ENCODE measurements at regions not wholly inside any gene's neighbourhood (a gene's known extent, or its start where the extent isn't known, plus 50 kb on each side); places are given as distances from the start of the nearest gene placed in this dataset.
A peak's percentile ranks its signal among the peaks of the same experiment; 100 is the strongest.
"Not testable (repeated sequence)": the region's sequence is repeated elsewhere in the genome, so short reads cannot be mapped to it uniquely, and the experiment has no call there.

GRCh38 chr13:26476111-26476781, 81.2 kb upstream of the WASF3 start:
- peak overlapping the region in 1 of 2 donors; percentile 69 for H3K4me3 Mint-ChIP-seq
- no peaks in the 10 kb centered on the region for H3K9me3 Mint-ChIP-seq
- no peak for DNase-seq
- peaks cover 18% of the 10 kb centered on the region for H3K4me1 Mint-ChIP-seq
- ATAC-seq, result no peak
- H3K27ac Mint-ChIP-seq, result peak overlapping the region in 1 of 2 donors; percentile 35
- peaks cover 7% of the 10 kb centered on the region for H3K27me3 Mint-ChIP-seq

- DNase-seq (no peak), ATAC-seq (no peak)
- Mint-ChIP-seq H3K4me3 (peak overlapping the region in 1 of 2 donors; percentile 69), H3K27me3 (peaks cover 2% of the 10 kb centered on the region), H3K9me3 (no peaks in the 10 kb centered on the region), H3K4me1 (peaks cover 18% of the 10 kb centered on the region), H3K27ac (peak overlapping the region in 1 of 2 donors; percentile 15)
Measured at GRCh38 chr13:26476782-26477142, 80.7 kb upstream of the WASF3 start.

- Mint-ChIP-seq H3K27ac (no peak overlapping the region), H3K27me3 (no peaks in the 10 kb centered on the region)
Measured at GRCh38 chr13:26477681-26478080, 79.8 kb upstream of the WASF3 start.

GRCh38 chr13:26480246-26480855, 77.1 kb upstream of the WASF3 start:
- Mint-ChIP-seq H3K27me3 (no peaks in the 10 kb centered on the region), H3K9me3 (no peaks in the 10 kb centered on the region), H3K4me3 (no peak overlapping the region), H3K4me1 (peaks cover 22% of the 10 kb centered on the region), H3K27ac (no peak overlapping the region)
- DNase-seq (no peak), ATAC-seq (no peak)

More at GRCh38 chr13:26477681-26478080, 79.8 kb upstream of the WASF3 start:
- DNase-seq, result no peak
- H3K9me3 Mint-ChIP-seq, result no peaks in the 10 kb centered on the region
- no peak for ATAC-seq
- H3K4me1 Mint-ChIP-seq, result peaks cover 18% of the 10 kb centered on the region
- H3K4me3 Mint-ChIP-seq, result no peak overlapping the region

GRCh38 chr13:26482451-26483197, 74.9 kb upstream of the WASF3 start:
- no peaks in the 10 kb centered on the region for H3K9me3 Mint-ChIP-seq
- peak; percentile 61 to 67 for DNase-seq
- H3K27ac Mint-ChIP-seq, result no peak overlapping the region
- H3K27me3 Mint-ChIP-seq, result no peaks in the 10 kb centered on the region
- H3K4me3 Mint-ChIP-seq, result no peak overlapping the region
- H3K4me1 Mint-ChIP-seq, result peaks cover 5% of the 10 kb centered on the region
- peak; percentile 97 for ATAC-seq

- H3K4me3 Mint-ChIP-seq, result no peak overlapping the region
- peak overlapping the region in 1 of 2 donors; percentile 23 for H3K27ac Mint-ChIP-seq
- no peaks in the 10 kb centered on the region for H3K9me3 Mint-ChIP-seq
- no peak for DNase-seq
- H3K27me3 Mint-ChIP-seq, result no peaks in the 10 kb centered on the region
- ATAC-seq, result no peak
- H3K4me1 Mint-ChIP-seq, result peaks cover 5% of the 10 kb centered on the region
Measured at GRCh38 chr13:26483546-26483945, 73.9 kb upstream of the WASF3 start.

- Mint-ChIP-seq H3K27me3 (no peaks in the 10 kb centered on the region), H3K4me1 (peaks cover 5% of the 10 kb centered on the region)
- no peak for ATAC-seq
Measured at GRCh38 chr13:26484196-26484595, 73.3 kb upstream of the WASF3 start.

GRCh38 chr13:26485288-26485687, 72.2 kb upstream of the WASF3 start:
- DNase-seq (no peak), ATAC-seq (no peak)
- Mint-ChIP-seq H3K4me3 (no peak overlapping the region), H3K9me3 (no peaks in the 10 kb centered on the region), H3K4me1 (peaks cover 5% of the 10 kb centered on the region), H3K27me3 (peaks cover 6% of the 10 kb centered on the region), H3K27ac (no peak overlapping the region)

More at GRCh38 chr13:26484196-26484595, 73.3 kb upstream of the WASF3 start:
- no peak for DNase-seq
- Mint-ChIP-seq H3K4me3 (no peak overlapping the region), H3K27ac (no peak overlapping the region), H3K9me3 (no peaks in the 10 kb centered on the region)

- peaks cover 5% of the 10 kb centered on the region for H3K4me1 Mint-ChIP-seq
- DNase-seq, result no peak
- no peak overlapping the region for H3K4me3 Mint-ChIP-seq
- H3K27me3 Mint-ChIP-seq, result peaks cover 11% of the 10 kb centered on the region
- H3K9me3 Mint-ChIP-seq, result no peaks in the 10 kb centered on the region
- H3K27ac Mint-ChIP-seq, result no peak overlapping the region
- no peak for ATAC-seq
Measured at GRCh38 chr13:26485786-26486185, 71.7 kb upstream of the WASF3 start.

- ATAC-seq (no peak), DNase-seq (no peak)
- peaks cover 5% of the 10 kb centered on the region for H3K4me1 Mint-ChIP-seq
- H3K9me3 Mint-ChIP-seq, result no peaks in the 10 kb centered on the region
- H3K27ac Mint-ChIP-seq, result no peak overlapping the region
- no peak overlapping the region for H3K4me3 Mint-ChIP-seq
- H3K27me3 Mint-ChIP-seq, result peaks cover 14% of the 10 kb centered on the region
Measured at GRCh38 chr13:26486550-26486949, 70.9 kb upstream of the WASF3 start.

GRCh38 chr13:26487781-26488180, 69.7 kb upstream of the WASF3 start:
- Mint-ChIP-seq H3K27me3 (peaks cover 14% of the 10 kb centered on the region), H3K9me3 (no peaks in the 10 kb centered on the region), H3K4me3 (no peak overlapping the region), H3K4me1 (peaks cover 5% of the 10 kb centered on the region), H3K27ac (no peak overlapping the region)
- no peak for ATAC-seq
- DNase-seq, result no peak

GRCh38 chr13:26488236-26489003, 69.1 kb upstream of the WASF3 start:
- DNase-seq, result no peak
- Mint-ChIP-seq H3K27me3 (peaks cover 14% of the 10 kb centered on the region), H3K4me1 (peaks cover 5% of the 10 kb centered on the region), H3K27ac (no peak overlapping the region), H3K4me3 (no peak overlapping the region), H3K9me3 (no peaks in the 10 kb centered on the region)
- ATAC-seq, result no peak

GRCh38 chr13:26492301-26492700, 65.2 kb upstream of the WASF3 start:
- not testable (repeated sequence) for ATAC-seq, H3K4me3 Mint-ChIP-seq, H3K4me1 Mint-ChIP-seq, H3K9me3 Mint-ChIP-seq, DNase-seq, H3K27ac Mint-ChIP-seq
- H3K27me3 Mint-ChIP-seq, result peaks cover 14% of the 10 kb centered on the region

GRCh38 chr13:26494571-26495195, 62.8 kb upstream of the WASF3 start:
- DNase-seq (no peak), ATAC-seq (no peak)
- no peak overlapping the region for H3K4me3 Mint-ChIP-seq
- peaks cover 14% of the 10 kb centered on the region for H3K27me3 Mint-ChIP-seq
- H3K4me1 Mint-ChIP-seq, result no peaks in the 10 kb centered on the region
- H3K27ac Mint-ChIP-seq, result no peak overlapping the region
- H3K9me3 Mint-ChIP-seq, result no peaks in the 10 kb centered on the region

GRCh38 chr13:26495750-26496149, 61.7 kb upstream of the WASF3 start:
- Mint-ChIP-seq H3K9me3 (no peaks in the 10 kb centered on the region), H3K4me3 (no peak overlapping the region), H3K4me1 (peaks cover 3% of the 10 kb centered on the region), H3K27me3 (peaks cover 3% of the 10 kb centered on the region), H3K27ac (peak overlapping the region in 1 of 2 donors; percentile 6)
- no peak for DNase-seq
- no peak for ATAC-seq

All from stimulated activated naive CD8-positive, alpha-beta T cell treated with anti-CD3 and anti-CD28 coated beads, Interleukin-15, amount 100 ng/mL, for 72 hours (primary cell).